ENCODE measurements at regions not wholly inside any gene's neighbourhood (a gene's known extent, or its start where the extent isn't known, plus 50 kb on each side); places are given as distances from the start of the nearest gene placed in this dataset.

DNA sequence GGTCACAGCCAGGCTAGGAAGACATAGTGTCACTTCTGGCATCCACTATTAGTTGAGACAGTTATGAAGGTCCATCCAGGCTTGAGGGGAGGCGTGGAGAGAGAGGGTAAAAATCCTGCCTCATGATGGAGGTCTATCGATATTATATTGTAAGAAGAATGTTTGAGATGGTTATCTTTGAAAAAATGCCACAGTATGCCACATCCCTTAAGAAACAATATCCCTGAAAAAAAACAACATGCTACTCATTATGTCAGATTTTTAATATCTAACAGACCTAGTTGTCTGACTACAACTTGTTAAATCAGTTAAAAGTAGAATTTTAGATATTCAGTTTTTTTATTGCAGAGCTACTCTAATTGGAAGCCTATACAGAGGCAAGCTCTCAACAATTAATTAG is 121.7 kb upstream of the SLC5A12 start (continued):
- TF ChIP-seq, protein P1, sequence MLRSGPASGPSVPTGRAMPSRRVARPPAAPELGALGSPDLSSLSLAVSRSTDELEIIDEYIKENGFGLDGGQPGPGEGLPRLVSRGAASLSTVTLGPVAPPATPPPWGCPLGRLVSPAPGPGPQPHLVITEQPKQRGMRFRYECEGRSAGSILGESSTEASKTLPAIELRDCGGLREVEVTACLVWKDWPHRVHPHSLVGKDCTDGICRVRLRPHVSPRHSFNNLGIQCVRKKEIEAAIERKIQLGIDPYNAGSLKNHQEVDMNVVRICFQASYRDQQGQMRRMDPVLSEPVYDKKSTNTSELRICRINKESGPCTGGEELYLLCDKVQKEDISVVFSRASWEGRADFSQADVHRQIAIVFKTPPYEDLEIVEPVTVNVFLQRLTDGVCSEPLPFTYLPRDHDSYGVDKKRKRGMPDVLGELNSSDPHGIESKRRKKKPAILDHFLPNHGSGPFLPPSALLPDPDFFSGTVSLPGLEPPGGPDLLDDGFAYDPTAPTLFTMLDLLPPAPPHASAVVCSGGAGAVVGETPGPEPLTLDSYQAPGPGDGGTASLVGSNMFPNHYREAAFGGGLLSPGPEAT (IDR thresholded peaks at IDR 0.05; ENCODE audit: low read depth), result no peak
- TF ChIP-seq POLR2AphosphoS5 (IDR thresholded peaks at IDR 0.05; ENCODE audit: low read length) (no peak), PAX8 (IDR thresholded peaks at IDR 0.05) (no peak), HDAC6 (IDR thresholded peaks at IDR 0.05; ENCODE audit: unreplicated experiment) (no peak)

DNA sequence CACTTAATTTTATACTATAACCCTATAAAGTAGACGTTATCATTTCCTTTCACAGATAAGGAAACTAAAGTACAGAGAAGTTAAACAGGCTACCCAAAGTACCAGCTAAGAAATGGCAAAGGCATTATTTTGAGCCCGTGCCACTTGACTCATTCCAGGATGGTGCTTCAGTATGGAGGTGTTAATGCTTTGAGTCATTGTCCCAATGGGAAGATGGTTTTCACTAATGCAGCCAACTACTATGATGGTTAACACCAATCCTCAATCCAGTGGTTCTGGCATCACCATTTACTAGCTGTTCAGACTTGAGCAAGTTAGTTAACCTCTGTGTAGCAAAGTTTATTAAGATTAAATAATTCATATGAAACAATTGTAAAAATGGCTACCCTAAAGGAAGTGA is 123.1 kb upstream of the SLC5A12 start:
- intact Hi-C loops (cut with micrococcal nuclease; ENCODE audit: unreplicated experiment), result no loop called here
- H3K27ac ChIP-seq (ENCODE audit: control insufficient read depth, insufficient read depth), result no peak overlapping the region
- no peaks in the 10 kb centered on the region for H3K36me3 ChIP-seq (ENCODE audit: control insufficient read depth in 2 of 2, insufficient read depth in 2 of 2, low read length in 1 of 2)
- H4K20me1 ChIP-seq (ENCODE audit: control insufficient read depth, insufficient read depth), result no peaks in the 10 kb centered on the region
- H3K4me3 ChIP-seq, result no peak overlapping the region
- no peaks in the 10 kb centered on the region for H3K79me2 ChIP-seq (ENCODE audit: control insufficient read depth, insufficient read depth, low read length)
- no peaks in the 10 kb centered on the region for H3K9me3 ChIP-seq (replicated peaks; ENCODE audit: control insufficient read depth, insufficient read depth, low read length)
- TF ChIP-seq DPF2 (IDR thresholded peaks at IDR 0.05), result no peak
- TF ChIP-seq ASH2L (IDR thresholded peaks at IDR 0.05; ENCODE audit: borderline replicate concordance, low read depth), result no peak
- TF ChIP-seq EED (IDR thresholded peaks at IDR 0.05; ENCODE audit: low read depth), result no peak
- TF ChIP-seq TCF3 (IDR thresholded peaks at IDR 0.05; ENCODE audit: borderline replicate concordance, insufficient read depth, low read depth, low read length), result no peak
- no peak for TF ChIP-seq YY1 (IDR thresholded peaks at IDR 0.05; ENCODE audit: low read depth, low read length)
- no peak for TF ChIP-seq MEF2B (IDR thresholded peaks at IDR 0.05; ENCODE audit: partially characterized antibody, poor library complexity, severe bottlenecking)
- FAIRE-seq (no peak), DNase-seq (ENCODE audit: low read depth, low spot score) (no peak), ATAC-seq (no peak)
- H3K4me1 ChIP-seq (ENCODE audit: control insufficient read depth, insufficient read depth, low read length), result no peaks in the 10 kb centered on the region
- SMC1A ChIA-PET (ENCODE audit: uncharacterized antibody, unreplicated experiment), result interaction anchor here (0.8 kb wide), 1 partner anchor 863 kb away, joined by 3 read pairs; no protein-coding TSS in a partner anchor
- no peak overlapping the region for H3K9ac ChIP-seq (ENCODE audit: control insufficient read depth, insufficient read depth, low read length)
- RAD21 ChIA-PET (ENCODE audit: unreplicated experiment), result no interaction called here
- in situ Hi-C loops (cut with MboI), result no loop called here
- 2% methylated on average over 2 of the region's 2 CpGs for WGBS (ENCODE audit: insufficient coverage, insufficient replicate concordance, low lambda C conversion rate, missing lambda C conversion rate)
- no peak overlapping the region for H2AFZ ChIP-seq (ENCODE audit: control insufficient read depth, low read depth, low read length)
- no TSS peak for BruUV-seq (replicated peaks)
- no peak overlapping the region for H3K4me2 ChIP-seq (ENCODE audit: control insufficient read depth, insufficient read depth)
- POLR2A ChIA-PET, result no interaction called here
- no peaks in the 10 kb centered on the region for H3K27me3 ChIP-seq (replicated peaks in 1 of 2; ENCODE audit: control insufficient read depth in 2 of 2, insufficient read depth in 2 of 2, low read length in 1 of 2)
- CTCF ChIA-PET, result no interaction called here

Data from GM12878 (cell line).